ENCODE measurements at regions not wholly inside any gene's neighbourhood (a gene's known extent, or its start where the extent isn't known, plus 50 kb on each side); places are given as distances from the start of the nearest gene placed in this dataset.

GRCh38 chr10:89829262-89829886, 128.0 kb downstream of the KIF20B start:
- DNase-seq = no peak

- no peak for DNase-seq
Observed at GRCh38 chr10:89829887-89830269, 128.5 kb downstream of the KIF20B start.

- no peak for DNase-seq
Observed at GRCh38 chr10:89830624-89831023, 129.2 kb downstream of the KIF20B start.

GRCh38 chr10:89836840-89837164, 135.4 kb downstream of the KIF20B start:
- no peak for DNase-seq

- DNase-seq = peak; percentile 19
Observed at GRCh38 chr10:89837165-89838043, 136.0 kb downstream of the KIF20B start.

- no peak for DNase-seq
Observed at GRCh38 chr10:89838044-89838615, 136.7 kb downstream of the KIF20B start.

GRCh38 chr10:89845541-89846280, 144.3 kb downstream of the KIF20B start:
- DNase-seq = peak; percentile 49

- DNase-seq = no peak
Observed at GRCh38 chr10:89846281-89846630, 144.9 kb downstream of the KIF20B start.

- DNase-seq = no peak
Observed at GRCh38 chr10:89846786-89847185, 145.4 kb downstream of the KIF20B start.

GRCh38 chr10:89852872-89853271, 151.5 kb downstream of the KIF20B start:
- DNase-seq = no peak

GRCh38 chr10:89853781-89854191, 152.4 kb downstream of the KIF20B start:
- DNase-seq = no peak

- no peak for DNase-seq
Observed at GRCh38 chr10:89857431-89858042, 156.1 kb downstream of the KIF20B start.

GRCh38 chr10:89861199-89861573, 159.8 kb downstream of the KIF20B start:
- no peak for DNase-seq

GRCh38 chr10:89861584-89862301, 160.4 kb downstream of the KIF20B start:
- peak; percentile 79 for DNase-seq

GRCh38 chr10:89867964-89868363, 166.6 kb downstream of the KIF20B start:
- peak; percentile 26 for DNase-seq

- peak; percentile 22 for DNase-seq
Observed at GRCh38 chr10:89869180-89869579, 167.8 kb downstream of the KIF20B start.

- no peak for DNase-seq
Observed at GRCh38 chr10:89869592-89870156, 168.3 kb downstream of the KIF20B start.

- no peak for DNase-seq
Observed at GRCh38 chr10:89870936-89871335, 169.5 kb downstream of the KIF20B start.

GRCh38 chr10:89873055-89873454, 171.7 kb downstream of the KIF20B start:
- no peak for DNase-seq

GRCh38 chr10:89875557-89875956, 174.2 kb downstream of the KIF20B start:
- no peak for DNase-seq

- DNase-seq = no peak
Observed at GRCh38 chr10:89879121-89879520, 177.7 kb downstream of the KIF20B start.

GRCh38 chr10:89887406-89887805, 186.0 kb downstream of the KIF20B start:
- DNase-seq = no peak
